ENCODE measurements at regions not wholly inside any gene's neighbourhood (a gene's known extent, or its start where the extent isn't known, plus 50 kb on each side); places are given as distances from the start of the nearest gene placed in this dataset.

DNA sequence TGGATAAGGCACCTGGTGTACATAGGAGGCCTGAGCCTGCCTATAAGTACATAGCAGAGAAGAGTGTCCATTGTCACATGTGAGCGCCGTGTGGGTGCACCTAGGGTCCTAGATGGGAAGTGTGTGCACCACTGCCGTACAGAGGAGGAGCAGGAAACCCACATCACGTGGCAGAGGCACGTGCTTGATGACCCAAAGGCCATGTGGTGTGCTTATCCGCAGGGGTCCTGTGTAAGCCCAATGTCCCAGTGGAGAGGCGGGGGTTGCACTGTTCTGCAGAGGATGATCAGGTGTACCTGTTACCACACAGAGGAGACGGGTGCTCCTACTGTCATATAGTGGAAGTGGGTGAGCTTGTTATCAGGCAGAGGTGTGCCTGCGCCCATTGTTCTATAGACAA lies 354.1 kb upstream of the IRX2 start:
- TF ChIP-seq, protein P1, sequence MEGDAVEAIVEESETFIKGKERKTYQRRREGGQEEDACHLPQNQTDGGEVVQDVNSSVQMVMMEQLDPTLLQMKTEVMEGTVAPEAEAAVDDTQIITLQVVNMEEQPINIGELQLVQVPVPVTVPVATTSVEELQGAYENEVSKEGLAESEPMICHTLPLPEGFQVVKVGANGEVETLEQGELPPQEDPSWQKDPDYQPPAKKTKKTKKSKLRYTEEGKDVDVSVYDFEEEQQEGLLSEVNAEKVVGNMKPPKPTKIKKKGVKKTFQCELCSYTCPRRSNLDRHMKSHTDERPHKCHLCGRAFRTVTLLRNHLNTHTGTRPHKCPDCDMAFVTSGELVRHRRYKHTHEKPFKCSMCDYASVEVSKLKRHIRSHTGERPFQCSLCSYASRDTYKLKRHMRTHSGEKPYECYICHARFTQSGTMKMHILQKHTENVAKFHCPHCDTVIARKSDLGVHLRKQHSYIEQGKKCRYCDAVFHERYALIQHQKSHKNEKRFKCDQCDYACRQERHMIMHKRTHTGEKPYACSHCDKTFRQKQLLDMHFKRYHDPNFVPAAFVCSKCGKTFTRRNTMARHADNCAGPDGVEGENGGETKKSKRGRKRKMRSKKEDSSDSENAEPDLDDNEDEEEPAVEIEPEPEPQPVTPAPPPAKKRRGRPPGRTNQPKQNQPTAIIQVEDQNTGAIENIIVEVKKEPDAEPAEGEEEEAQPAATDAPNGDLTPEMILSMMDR (IDR thresholded peaks at IDR 0.05; ENCODE audit: low read depth, low read length) = no peak
- no peak overlapping the region for H3K4me3 ChIP-seq (replicated peaks in 1 of 2; ENCODE audit: low read depth in 2 of 2, low read length in 2 of 2)
- DNase-seq (ENCODE audit: low read depth in 2 of 2) = no peak

GRCh38 chr5:3105172-3105571 lies 353.7 kb upstream of the IRX2 start:
- H3K4me3 ChIP-seq (replicated peaks in 1 of 2; ENCODE audit: low read depth in 2 of 2, low read length in 2 of 2) = no peak overlapping the region
- DNase-seq (ENCODE audit: low read depth in 2 of 2) = no peak
- TF ChIP-seq, protein P1 (IDR thresholded peaks at IDR 0.05; ENCODE audit: low read depth, low read length) = no peak

GRCh38 chr5:3104429-3105060 lies 353.1 kb upstream of the IRX2 start:
- TF ChIP-seq, protein P1 (IDR thresholded peaks at IDR 0.05; ENCODE audit: low read depth, low read length) = no peak
- H3K4me3 ChIP-seq (replicated peaks in 1 of 2; ENCODE audit: low read depth in 2 of 2, low read length in 2 of 2) = no peak overlapping the region
- DNase-seq (ENCODE audit: low read depth in 2 of 2) = no peak

DNA sequence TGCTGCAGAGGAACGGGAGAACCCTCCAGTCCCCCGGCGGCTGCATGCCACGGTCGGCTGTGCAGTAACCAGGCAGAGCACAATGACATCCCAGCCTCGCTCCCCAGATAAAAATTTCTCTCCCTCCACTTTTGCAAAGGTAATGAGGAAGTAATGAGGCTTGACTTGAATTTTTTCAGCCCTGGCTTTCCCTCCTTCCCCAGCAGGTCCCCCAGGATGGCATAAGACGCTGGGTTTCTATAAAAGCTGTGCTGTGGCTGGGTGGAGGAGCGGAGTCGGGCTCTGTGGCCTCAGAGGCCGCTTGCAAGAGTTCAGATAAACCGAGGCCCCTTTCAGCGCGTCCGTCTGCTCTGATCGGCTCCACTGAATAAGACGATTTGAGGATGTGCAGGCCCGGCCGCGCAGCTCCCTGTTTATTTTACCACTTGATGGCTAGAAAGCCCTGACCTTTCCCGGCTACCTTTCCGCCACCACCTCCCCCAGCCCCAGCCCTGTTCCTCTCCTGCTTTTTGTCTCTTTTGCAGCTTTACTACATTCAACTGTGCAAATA lies 351.9 kb upstream of the IRX2 start:
- H3K4me3 ChIP-seq (replicated peaks in 1 of 2; ENCODE audit: low read depth in 2 of 2, low read length in 2 of 2) = no peak overlapping the region
- TF ChIP-seq, protein P1 (IDR thresholded peaks at IDR 0.05; ENCODE audit: low read depth, low read length) = no peak
- no peak for DNase-seq (ENCODE audit: low read depth in 2 of 2)

GRCh38 chr5:3102531-3102930 lies 351.1 kb upstream of the IRX2 start:
- TF ChIP-seq, protein P1 (IDR thresholded peaks at IDR 0.05; ENCODE audit: low read depth, low read length) = no peak
- DNase-seq (ENCODE audit: low read depth in 2 of 2) = no peak
- no peak overlapping the region for H3K4me3 ChIP-seq (replicated peaks in 1 of 2; ENCODE audit: low read depth in 2 of 2, low read length in 2 of 2)

DNA sequence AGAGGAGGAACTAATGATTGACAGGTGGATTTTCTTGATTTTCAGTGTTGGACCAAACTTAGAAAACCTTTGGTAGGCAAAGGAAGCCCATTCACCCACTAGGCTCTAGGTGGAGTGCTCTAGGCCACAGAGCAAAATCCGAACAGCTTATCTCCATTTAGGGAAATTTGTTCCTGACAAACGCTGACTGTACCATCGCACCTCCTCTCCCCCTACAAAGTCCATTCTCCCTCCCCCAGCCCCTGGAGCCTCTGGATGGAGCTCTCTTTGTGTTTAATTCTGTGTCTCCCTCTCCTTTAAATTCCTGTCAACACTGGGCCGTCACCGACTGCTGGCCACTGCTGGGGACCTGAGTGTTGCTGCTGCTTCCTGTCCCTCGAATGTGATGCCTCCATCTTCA lies 350.1 kb upstream of the IRX2 start:
- DNase-seq (ENCODE audit: low read depth in 2 of 2) = no peak
- H3K4me3 ChIP-seq (replicated peaks in 1 of 2; ENCODE audit: low read depth in 2 of 2, low read length in 2 of 2) = no peak overlapping the region
- TF ChIP-seq, protein P1 (IDR thresholded peaks at IDR 0.05; ENCODE audit: low read depth, low read length) = no peak

Measured in cardiac fibroblast (primary cell).